CD4-positive, alpha-beta T cell (primary cell): ENCODE measurements at regions not wholly inside any gene's neighbourhood (a gene's known extent, or its start where the extent isn't known, plus 50 kb on each side); places are given as distances from the start of the nearest gene placed in this dataset.

Experiments used
- ATAC-seq: fragments of 200-7000 bp; cut with Tn5 transposase; one replicate; pipeline ENCODE4 v1.10.0; 2022; ENCODE audit warnings: mild to moderate bottlenecking; ENCODE audit not compliant: poor library complexity
- CTCF ChIA-PET: fragments of 350-600 bp; sonication (Branson Sonifier 250); formaldehyde crosslinking; loops from one replicate; lab custom pipeline; 2021; ENCODE audit warnings: antibody characterized with exemption, inconsistent platforms; lab: Charles Lee
- POLR2A ChIA-PET: fragments of 350-600 bp; sonication (Branson Sonifier 250); formaldehyde crosslinking; loops from one replicate; lab custom pipeline; 2021; ENCODE audit warnings: antibody characterized with exemption, inconsistent platforms; lab: Charles Lee
- DNase-seq, 14 experiments: peaks; one replicate each; pipeline ENCODE4 v3.0.0-alpha.2; 2013 to 2020; ENCODE audit warnings: mixed read lengths in 2 of 14
- H3K27ac ChIP-seq, 2 donors: one replicate each; pipeline versions ENCODE4 v1.5.1 to v1.7.0; 2013; ENCODE audit warnings: low read length in 2 of 2, low read depth in 1 of 2, mild to moderate bottlenecking in 1 of 2
- H3K27me3 ChIP-seq, 2 experiments: 1 replicate in 1 of 2; 2 replicates in 1 of 2; pipeline versions ENCODE4 v1.6.1 to v1.7.0; 2013; ENCODE audit warnings: low read length in 2 of 2, control low read depth in 1 of 2, mild to moderate bottlenecking in 1 of 2, moderate library complexity in 1 of 2; ENCODE audit not compliant: insufficient read depth in 2 of 2, control insufficient read depth in 1 of 2
- H3K36me3 ChIP-seq: one replicate; pipeline ENCODE4 v1.6.1; 2013; ENCODE audit warnings: low read length, control low read depth; ENCODE audit not compliant: insufficient read depth
- H3K4me1 ChIP-seq: one replicate; pipeline ENCODE4 v1.6.1; 2013; ENCODE audit warnings: low read length, control low read depth; ENCODE audit not compliant: insufficient read depth
- H3K4me3 ChIP-seq: one replicate; pipeline ENCODE4 v1.5.1; 2013; ENCODE audit warnings: mild to moderate bottlenecking, low read length, moderate library complexity
- H3K9me3 ChIP-seq, 2 experiments: 1 replicate in 1 of 2; 2 replicates in 1 of 2; pipeline versions ENCODE4 v1.6.1 to v1.7.0; 2013; ENCODE audit warnings: low read length in 2 of 2, mild to moderate bottlenecking in 2 of 2, control low read depth in 1 of 2, moderate library complexity in 1 of 2; ENCODE audit not compliant: control insufficient read depth in 1 of 2, insufficient read depth in 1 of 2
- H3K27ac Mint-ChIP-seq: one replicate; pipeline ENCODE4 v1.8.0; 2020; ENCODE audit warnings: mixed read lengths
- H3K27me3 Mint-ChIP-seq: one replicate; pipeline ENCODE4 v1.8.0; 2021; ENCODE audit warnings: mixed read lengths
- H3K36me3 Mint-ChIP-seq: one replicate; pipeline ENCODE4 v1.8.0; 2021; ENCODE audit warnings: low read depth, mixed read lengths
- H3K4me1 Mint-ChIP-seq: one replicate; pipeline ENCODE4 v1.8.0; 2021; ENCODE audit warnings: low read depth, mixed read lengths
- H3K4me3 Mint-ChIP-seq: one replicate; pipeline ENCODE4 v1.8.0; 2020; ENCODE audit warnings: mild to moderate bottlenecking, mixed read lengths
- H3K9me3 Mint-ChIP-seq: one replicate; pipeline ENCODE4 v1.8.0; 2020; ENCODE audit warnings: mixed read lengths
- intact Hi-C, 2 experiments: fragments of 100-400 bp; cut with DNase I in 1 of 2; cut with micrococcal nuclease in 1 of 2; formaldehyde crosslinking; loops; one replicate each; pipeline versions ENCODE4 v1.15.1 to v1.9.0; 2023 to 2025; cut with DNase I, micrococcal nuclease
- TF ChIP-seq, protein P1 (sequence below): fragments of 200-600 bp; IDR thresholded peaks from one replicate; pipeline ENCODE4 v1.8.0; 2022; ENCODE audit warnings: antibody characterized with exemption, mild to moderate bottlenecking

GRCh38 chr11:122214567-122214966, 98.6 kb upstream of the BLID start:
- H3K27ac ChIP-seq = no peak overlapping the region
- ChIA-PET POLR2A (no interaction called here), CTCF (no interaction called here)
- H3K4me3 ChIP-seq = no peak overlapping the region
- H3K9me3 Mint-ChIP-seq = no peaks in the 10 kb centered on the region
- H3K27me3 ChIP-seq = no peaks in the 10 kb centered on the region
- H3K4me3 Mint-ChIP-seq = no peak overlapping the region
- no peak overlapping the region for H3K27ac Mint-ChIP-seq
- no peaks in the 10 kb centered on the region for H3K36me3 ChIP-seq
- H3K27me3 Mint-ChIP-seq = peaks cover 25% of the 10 kb centered on the region
- no peaks in the 10 kb centered on the region for H3K36me3 Mint-ChIP-seq
- no peaks in the 10 kb centered on the region for H3K4me1 ChIP-seq
- DNase-seq = no peak
- no peaks in the 10 kb centered on the region for H3K4me1 Mint-ChIP-seq
- H3K9me3 ChIP-seq = peaks cover 0 to 6% of the 10 kb centered on the region in 2 experiments
- intact Hi-C loops = no loop called here
- TF ChIP-seq, protein P1, sequence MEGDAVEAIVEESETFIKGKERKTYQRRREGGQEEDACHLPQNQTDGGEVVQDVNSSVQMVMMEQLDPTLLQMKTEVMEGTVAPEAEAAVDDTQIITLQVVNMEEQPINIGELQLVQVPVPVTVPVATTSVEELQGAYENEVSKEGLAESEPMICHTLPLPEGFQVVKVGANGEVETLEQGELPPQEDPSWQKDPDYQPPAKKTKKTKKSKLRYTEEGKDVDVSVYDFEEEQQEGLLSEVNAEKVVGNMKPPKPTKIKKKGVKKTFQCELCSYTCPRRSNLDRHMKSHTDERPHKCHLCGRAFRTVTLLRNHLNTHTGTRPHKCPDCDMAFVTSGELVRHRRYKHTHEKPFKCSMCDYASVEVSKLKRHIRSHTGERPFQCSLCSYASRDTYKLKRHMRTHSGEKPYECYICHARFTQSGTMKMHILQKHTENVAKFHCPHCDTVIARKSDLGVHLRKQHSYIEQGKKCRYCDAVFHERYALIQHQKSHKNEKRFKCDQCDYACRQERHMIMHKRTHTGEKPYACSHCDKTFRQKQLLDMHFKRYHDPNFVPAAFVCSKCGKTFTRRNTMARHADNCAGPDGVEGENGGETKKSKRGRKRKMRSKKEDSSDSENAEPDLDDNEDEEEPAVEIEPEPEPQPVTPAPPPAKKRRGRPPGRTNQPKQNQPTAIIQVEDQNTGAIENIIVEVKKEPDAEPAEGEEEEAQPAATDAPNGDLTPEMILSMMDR = no peak
- ATAC-seq = no peak

- no peak overlapping the region for H3K4me3 ChIP-seq
- intact Hi-C loops = no loop called here
- no peaks in the 10 kb centered on the region for H3K36me3 ChIP-seq
- Mint-ChIP-seq H3K4me1 (no peaks in the 10 kb centered on the region), H3K27ac (no peak overlapping the region), H3K4me3 (no peak overlapping the region), H3K9me3 (no peaks in the 10 kb centered on the region), H3K36me3 (no peaks in the 10 kb centered on the region), H3K27me3 (peaks cover 21% of the 10 kb centered on the region)
- DNase-seq (no peak), ATAC-seq (no peak)
- H3K27me3 ChIP-seq = peaks cover 0 to 4% of the 10 kb centered on the region in 2 experiments
- TF ChIP-seq, protein P1 = no peak
- CTCF ChIA-PET = no interaction called here
- H3K27ac ChIP-seq = no peak overlapping the region
- POLR2A ChIA-PET = no interaction called here
- no peaks in the 10 kb centered on the region for H3K4me1 ChIP-seq
- H3K9me3 ChIP-seq = peaks cover 0 to 6% of the 10 kb centered on the region in 2 experiments
Measured at GRCh38 chr11:122214080-122214479, 98.1 kb upstream of the BLID start.

DNA sequence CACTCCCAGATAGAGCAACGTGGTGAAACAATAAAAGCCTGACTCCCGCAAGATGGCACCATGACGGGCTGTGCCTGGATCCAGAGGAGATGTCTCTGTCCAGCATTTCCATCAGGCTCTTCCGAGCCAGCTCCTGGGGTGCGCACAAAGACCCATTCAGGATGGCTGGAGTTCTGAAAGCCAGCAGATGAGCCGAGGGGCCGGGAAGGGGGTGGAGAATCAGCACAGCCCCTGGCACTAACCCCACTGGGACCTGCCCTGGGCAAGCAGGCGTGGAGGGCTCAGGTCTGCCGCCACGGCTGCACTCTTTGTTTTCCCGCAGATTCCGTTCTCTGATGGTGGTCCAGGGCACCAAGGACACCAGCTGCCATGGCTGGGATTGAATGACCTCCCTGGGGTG, 97.2 kb upstream of the BLID start:
- no peak overlapping the region for H3K27ac Mint-ChIP-seq
- no peak for ATAC-seq
- Histone ChIP-seq H3K27ac (no peak overlapping the region), H3K27me3 (peaks cover 0 to 6% of the 10 kb centered on the region in 2 experiments), H3K4me3 (no peak overlapping the region), H3K9me3 (peaks cover 0 to 6% of the 10 kb centered on the region in 2 experiments), H3K36me3 (no peaks in the 10 kb centered on the region), H3K4me1 (no peaks in the 10 kb centered on the region)
- TF ChIP-seq, protein P1 = no peak
- DNase-seq = no peak
- no peaks in the 10 kb centered on the region for H3K4me1 Mint-ChIP-seq
- intact Hi-C loops = no loop called here
- ChIA-PET CTCF (interaction anchor here (0.7 kb wide), 1 partner anchor 16 kb away, joined by 4 read pairs; no protein-coding TSS in a partner anchor), POLR2A (no interaction called here)
- H3K27me3 Mint-ChIP-seq = peaks cover 27% of the 10 kb centered on the region
- H3K36me3 Mint-ChIP-seq = no peaks in the 10 kb centered on the region
- H3K9me3 Mint-ChIP-seq = no peaks in the 10 kb centered on the region
- no peak overlapping the region for H3K4me3 Mint-ChIP-seq
